Right forelimb (tissue), 1 donor: ENCODE measurements at regions not wholly inside any gene's neighbourhood (a gene's known extent, or its start where the extent isn't known, plus 50 kb on each side); places are given as distances from the start of the nearest gene placed in this dataset.

Source experiments
- DNase-seq: peaks from one replicate; pipeline ENCODE4 v3.0.0-alpha.2; 2018

- no peak for DNase-seq
These were observed 123.2 kb upstream of the MAX start for GRCh38 chr14:65225299-65226159.

- no peak for DNase-seq
These were observed 124.7 kb upstream of the MAX start for GRCh38 chr14:65226824-65227604.

- no peak for DNase-seq
These were observed 126.1 kb upstream of the MAX start for GRCh38 chr14:65228436-65228835.

DNA sequence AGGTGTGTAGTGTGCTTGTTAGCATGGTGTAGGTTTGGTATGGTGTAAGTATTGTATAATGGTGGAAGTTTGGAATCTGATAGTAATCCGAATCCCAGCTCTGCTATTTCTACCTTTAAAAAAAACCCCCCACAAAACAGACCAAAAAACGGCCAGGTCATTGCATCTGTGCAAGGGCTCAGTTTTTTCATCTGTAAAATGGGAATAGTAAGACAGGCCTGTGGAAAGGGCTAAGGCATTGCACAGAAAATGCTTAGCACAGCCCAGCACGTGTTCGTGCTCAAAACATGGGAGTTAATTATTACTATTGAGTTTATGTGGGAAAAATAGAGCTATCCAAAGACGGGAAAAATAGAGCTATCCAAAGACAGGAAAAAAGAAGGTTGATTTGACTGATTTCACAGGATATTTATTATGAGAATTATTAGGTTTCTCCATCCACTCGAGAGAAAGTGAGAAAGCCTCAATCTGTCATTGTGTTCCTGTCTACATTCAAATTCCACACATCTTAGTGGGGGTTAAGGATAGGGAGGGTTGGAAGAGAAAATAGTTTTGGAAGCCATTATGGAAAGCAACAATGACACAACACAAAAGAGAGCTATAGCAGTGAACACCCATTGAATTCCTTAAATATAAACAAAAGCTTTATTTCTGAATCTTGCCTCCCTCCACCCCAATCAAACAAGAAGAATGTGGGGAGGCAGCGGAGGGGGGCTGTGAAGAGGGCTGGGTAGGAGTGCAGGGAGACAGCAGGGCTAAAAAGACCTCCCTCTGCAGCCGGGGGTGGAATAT, 126.8 kb upstream of the MAX start:
- DNase-seq, result no peak

DNA sequence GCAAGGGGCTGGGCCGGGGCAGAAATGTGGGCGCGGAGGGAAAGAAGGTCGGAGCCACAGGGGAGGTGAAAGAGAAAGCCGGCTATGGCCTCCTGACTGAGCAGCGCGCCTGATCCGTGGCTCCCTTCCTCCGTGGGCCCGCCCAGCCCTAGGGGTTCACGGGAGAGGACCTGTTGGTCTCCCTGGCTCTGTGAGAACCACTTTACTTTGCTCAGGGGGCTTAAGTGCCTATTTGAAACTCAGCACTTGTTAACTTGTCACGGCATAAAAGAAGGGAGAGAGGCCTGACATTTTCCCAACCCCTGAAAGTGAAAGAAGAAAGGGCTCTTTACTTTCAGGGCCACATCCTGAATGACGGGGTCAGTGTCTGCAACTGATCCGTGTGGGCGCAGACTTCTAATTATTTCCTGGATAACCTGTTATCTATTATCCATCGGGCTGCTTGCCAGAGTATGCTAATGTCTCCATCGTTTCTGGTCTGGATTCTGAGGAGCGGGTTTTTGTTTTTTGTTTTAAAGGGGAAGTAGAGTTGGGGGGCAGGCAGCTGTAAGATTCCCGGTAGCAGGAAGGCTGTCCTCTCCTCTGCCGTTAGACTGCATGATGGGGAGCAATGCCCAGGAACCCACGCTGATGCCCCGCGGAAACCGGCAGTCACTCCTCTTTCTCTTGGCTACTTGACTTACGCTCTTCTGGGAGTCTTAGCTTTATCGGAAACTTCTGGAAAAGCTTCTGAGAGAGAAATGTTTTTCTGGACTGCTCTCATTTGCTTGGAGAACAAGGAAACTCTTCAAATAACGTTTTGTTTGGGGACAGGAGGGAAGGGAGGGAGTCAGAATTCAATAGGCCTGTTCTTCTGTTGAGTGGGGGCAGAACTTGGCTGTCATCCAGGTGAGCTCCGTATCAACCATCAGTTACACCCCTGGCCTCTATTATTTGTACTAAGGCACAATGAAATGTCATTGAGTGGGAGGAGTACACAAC, 127.7 kb upstream of the MAX start:
- peak; percentile 70 for DNase-seq

GRCh38 chr14:65231286-65231980, 129.1 kb upstream of the MAX start:
- DNase-seq, result no peak

DNA sequence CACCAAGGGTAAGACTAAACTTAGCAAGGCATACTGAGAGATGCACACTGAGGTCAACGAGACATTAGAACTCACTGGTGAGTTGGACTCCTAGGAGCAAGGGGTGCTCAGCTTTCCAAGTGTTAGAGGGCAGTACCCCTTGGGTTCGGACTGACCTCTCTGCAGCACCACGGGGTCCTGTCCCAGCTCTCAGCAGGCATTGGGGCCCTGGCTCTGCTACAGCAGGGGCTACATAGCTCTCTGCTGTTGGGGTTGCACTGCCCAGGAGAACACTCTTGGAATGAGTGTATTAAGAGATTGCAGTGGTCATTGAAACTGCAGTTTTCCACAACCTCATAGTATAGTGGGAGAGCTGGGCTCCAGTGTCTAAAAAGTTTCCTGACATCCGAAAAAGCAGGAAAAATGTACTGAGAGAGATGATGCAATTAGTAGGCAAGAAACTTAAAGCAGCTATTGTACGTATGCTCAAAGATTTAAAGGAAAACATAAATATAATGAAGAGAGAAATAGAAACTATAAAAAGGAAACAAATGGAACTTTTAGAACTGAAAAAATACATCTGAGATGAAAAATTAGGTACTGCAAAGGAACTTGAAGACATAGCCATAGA, 132.5 kb upstream of the MAX start:
- no peak for DNase-seq

DNA sequence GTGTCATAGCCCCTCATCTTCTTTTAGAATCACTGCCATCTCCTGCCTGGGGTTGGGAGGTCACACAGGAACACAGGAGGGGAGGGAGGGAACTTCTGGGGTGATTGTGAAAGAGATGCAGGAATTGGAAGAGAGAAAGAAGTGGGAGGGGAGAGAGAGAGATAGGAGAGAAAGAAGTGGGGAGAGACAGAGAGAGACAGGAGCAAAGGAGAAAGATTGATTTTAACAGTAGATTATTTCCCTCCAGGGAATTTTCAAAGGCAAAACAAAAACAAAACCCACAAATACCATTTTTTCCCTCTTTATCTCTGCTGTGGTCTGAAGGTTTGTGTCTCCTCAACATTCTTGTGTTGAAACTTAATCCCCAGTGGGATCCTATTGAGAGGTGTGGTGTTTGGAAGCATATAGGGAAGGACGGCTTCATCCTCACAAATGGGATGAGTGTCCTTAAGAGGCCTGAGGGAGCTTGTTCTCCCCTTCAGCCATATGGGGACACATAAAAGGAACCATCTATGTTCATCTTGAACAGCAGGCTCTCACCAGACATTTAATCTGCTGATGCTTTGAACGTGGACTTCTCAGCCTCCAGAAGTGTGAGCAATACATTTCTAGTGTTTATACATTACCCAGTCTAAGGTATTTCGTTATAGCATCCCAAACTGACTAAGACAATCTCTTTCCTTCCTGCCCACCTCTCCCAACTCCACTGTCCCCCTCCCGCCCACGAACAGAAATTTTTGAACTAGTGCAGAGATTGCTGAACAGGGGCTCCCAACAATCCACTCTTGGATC, 134.9 kb upstream of the MAX start:
- no peak for DNase-seq

GRCh38 chr14:65237941-65238340, 135.6 kb upstream of the MAX start:
- DNase-seq, result no peak

GRCh38 chr14:65238456-65238855, 136.1 kb upstream of the MAX start:
- DNase-seq, result no peak

DNA sequence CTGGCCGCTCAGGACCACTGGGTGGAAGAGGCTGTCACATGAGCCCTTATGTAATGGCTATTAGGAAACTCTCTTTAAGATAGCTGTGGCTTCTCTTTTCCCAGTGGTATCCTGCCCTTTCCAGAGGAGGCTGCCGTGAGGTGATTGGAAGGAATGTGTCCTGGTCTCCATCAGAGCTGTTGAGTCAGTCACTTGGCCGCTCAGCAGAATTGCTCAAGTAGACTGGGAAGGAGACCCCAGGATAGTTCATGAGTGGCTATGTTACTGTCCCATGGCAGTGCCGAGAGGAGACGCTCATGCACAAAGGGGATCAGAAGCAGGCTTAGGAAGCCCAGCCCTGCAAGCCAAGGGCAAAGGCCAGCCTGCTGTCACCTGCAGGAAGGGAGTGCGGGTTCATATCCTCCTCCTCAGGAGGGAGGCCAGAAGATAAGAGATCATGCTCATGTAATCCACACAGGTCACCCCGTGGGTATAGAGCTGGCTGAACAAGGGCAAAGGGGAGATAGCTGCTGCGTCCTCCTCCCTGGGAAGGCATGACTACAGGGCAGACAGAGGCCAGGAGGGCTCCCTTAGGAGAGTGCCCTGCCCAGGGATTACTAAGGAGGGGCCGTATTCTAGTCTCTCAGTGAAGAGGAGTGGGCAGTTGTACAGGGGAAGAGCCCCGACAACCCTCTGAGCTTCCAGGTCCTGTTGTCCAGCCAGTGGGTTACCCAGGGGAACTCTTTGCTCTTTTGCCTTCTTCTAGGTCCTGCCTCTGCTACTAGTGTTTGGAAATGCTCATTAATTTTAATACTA, 137.0 kb upstream of the MAX start:
- no peak for DNase-seq

- DNase-seq, result no peak
These were observed 137.6 kb upstream of the MAX start for GRCh38 chr14:65239938-65240296.

DNA sequence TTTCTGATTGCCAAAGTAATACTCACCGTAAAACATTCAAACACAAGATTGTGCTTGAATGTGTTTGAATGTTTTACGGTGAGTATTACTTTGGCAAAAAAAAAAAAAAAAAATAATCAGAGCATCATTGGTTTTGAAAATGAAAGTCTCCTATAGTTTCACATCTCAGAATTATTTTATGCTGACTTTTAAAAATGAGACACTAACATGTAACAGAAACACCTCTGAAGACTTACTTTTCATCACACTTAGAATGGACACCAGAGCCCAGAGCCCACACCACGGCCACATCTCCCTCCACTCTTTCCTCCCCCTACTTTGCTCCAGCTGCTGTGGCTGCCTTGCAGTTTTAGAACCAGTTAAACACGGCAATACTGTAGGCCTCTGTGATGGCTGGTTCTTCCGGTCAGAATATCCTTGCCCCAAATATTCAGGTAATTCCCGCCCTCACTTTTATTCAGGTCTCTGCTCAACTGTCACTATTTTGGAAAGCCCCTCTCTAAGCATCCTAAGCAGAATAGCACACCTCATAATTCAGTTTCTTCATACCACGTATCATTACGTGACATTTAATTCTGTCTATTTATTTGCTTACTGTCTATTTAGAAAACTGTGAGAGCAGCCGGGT, 138.9 kb upstream of the MAX start:
- DNase-seq, result no peak

GRCh38 chr14:65242732-65243134, 140.4 kb upstream of the MAX start:
- DNase-seq, result no peak

DNA sequence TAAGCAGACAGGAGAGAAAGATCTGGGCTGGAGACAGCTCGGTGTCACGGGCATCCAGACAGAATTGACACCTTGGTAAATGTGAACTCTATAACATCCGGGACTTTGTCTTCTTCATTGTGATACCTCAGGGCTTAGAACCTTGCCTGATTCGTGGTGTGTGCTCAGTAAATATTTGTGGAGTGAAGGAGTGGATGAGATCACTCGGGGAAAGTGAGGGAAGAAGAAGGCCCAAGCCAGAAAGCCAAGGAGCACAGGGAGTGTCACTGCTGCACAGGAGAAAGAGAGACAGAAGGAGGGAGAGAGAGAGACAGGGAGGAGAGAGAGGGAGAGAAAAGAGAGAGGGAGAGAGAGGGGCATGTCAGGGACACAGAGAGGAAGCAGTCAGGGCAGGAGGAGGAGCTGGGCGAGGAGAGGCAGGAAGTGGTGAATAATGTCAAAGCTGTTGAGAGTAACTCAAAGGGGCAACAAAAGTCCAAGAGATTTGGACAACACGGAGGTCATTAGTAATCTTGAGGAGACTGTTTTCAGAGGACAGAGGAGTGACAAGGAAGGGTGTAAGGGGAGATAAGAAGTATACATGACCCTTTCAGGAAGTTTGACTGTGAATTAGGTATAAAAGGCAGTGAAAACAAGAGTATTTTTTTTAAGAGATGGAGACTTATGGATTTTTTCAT, 141.6 kb upstream of the MAX start:
- DNase-seq, result no peak

DNA sequence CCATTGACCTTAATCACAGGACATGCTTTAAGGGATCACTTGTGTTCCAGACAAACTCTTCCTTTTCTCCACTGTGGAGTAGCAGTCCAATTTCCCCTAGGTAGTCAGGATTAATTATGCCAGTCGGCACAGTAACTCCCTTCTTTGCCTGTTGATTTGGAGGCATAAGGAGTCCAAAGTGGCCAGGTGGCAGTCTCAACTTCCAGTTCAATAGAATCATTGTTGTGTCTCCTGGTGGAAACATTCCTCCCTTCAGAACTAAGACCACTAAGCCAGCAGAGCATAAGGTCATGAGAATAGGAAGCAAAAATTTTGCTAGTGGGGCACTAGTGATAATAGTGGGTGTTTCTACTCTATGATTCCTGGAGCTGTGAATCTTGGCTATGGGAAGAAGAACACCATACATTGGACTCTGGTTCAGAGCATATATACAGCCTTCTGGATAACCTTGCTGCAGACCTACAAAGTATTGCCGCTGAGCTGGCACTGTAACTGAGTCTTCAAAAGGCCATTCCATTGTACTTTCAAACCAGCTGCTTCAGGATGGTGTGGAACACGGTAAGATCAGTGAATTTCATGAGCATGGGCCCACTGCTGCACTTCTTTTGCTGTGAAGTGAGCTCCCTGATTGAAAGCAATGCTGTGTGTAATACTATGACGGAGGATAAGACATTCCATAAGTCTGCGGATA, 147.3 kb upstream of the MAX start:
- DNase-seq, result no peak

DNA sequence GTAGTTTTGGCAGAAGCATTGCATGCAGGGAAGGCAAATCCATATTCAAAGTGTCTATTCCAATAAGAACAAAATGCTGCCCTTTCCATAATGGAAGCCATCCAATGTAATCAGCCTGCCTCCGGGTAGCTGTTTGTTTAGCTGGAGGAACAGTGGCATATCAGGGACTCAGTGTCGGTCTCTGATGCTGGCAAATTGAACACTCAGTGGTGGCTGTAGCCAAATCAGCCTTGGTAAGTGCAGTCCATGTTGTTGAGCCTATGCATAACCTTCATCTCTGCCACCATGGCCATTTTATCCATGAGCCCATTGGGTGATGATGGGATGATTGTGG, 147.8 kb upstream of the MAX start:
- no peak for DNase-seq

DNA sequence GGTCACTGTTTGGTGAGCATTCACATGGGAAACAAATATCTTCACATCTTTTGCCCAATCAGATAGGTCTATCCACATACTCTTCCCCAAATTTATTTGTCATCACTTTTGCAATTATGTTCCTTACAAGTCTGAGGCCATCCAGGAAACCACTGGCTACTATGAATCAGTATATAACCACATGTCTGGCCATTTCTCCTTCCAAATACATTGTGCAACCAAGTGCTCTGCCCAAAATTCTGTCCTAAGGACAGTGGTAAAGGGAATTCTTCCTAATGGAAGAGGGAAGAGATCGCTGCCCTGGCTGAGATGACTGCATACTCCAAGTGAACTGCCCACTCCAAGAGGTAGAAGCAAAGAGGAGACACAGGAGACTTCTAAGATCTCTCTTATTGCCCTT, 148.9 kb upstream of the MAX start:
- DNase-seq, result no peak
